GM06990 (cell line): ENCODE measurements at regions not wholly inside any gene's neighbourhood (a gene's known extent, or its start where the extent isn't known, plus 50 kb on each side); places are given as distances from the start of the nearest gene placed in this dataset.
A peak's percentile ranks its signal among the peaks of the same experiment; 100 is the strongest.

Experiments used
- DNase-seq: peaks from one replicate; pipeline ENCODE4 v3.0.0-alpha.2; 2011; ENCODE audit not compliant: insufficient read length; ENCODE audit errors: extremely low read depth
- H3K27me3 ChIP-seq: replicated peaks from 2 replicates; pipeline ENCODE4 v1.6.0; 2011; ENCODE audit warnings: low read length; ENCODE audit not compliant: control insufficient read depth, insufficient read depth
- H3K36me3 ChIP-seq: 2 replicates; pipeline ENCODE4 v1.5.1; 2011; ENCODE audit warnings: low read length; ENCODE audit not compliant: control insufficient read depth, insufficient read depth
- H3K4me3 ChIP-seq: replicated peaks from 2 replicates; pipeline ENCODE4 v1.5.1; 2011; ENCODE audit warnings: low read depth, mild to moderate bottlenecking, control low read depth, low read length
- CTCF ChIP-seq: IDR thresholded peaks from 2 replicates; pipeline ENCODE4 v1.5.1; 2011; ENCODE audit warnings: low read length, control low read depth, mild to moderate bottlenecking, inconsistent platforms; ENCODE audit not compliant: insufficient read depth, poor library complexity, severe bottlenecking

GRCh38 chr1:90591355-90591969 lies 125.6 kb downstream of the BARHL2 start:
- Histone ChIP-seq H3K36me3 (no peaks in the 10 kb centered on the region), H3K4me3 (no peak overlapping the region), H3K27me3 (no peaks in the 10 kb centered on the region)
- no peak for TF ChIP-seq CTCF
- no peak for DNase-seq

DNA sequence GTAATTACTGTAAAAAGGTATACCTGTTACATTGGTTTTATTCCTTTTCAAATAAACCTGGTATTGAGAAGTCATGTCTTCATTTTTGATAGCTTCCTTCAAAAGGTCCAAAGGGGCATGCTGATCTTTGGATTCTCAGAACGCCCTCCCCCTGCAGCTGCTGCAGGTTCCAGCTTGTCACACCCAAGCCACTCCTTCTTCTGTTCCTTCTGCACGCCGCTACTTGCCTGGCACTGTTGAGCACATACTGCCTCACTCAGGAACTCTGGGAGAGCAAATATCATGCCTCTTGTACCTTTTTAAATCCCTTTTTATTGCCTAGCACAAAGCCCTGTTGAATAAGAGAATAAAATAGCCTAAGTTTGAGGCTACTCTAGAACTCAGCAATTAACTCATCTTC lies 136.9 kb downstream of the BARHL2 start:
- Histone ChIP-seq H3K27me3 (no peaks in the 10 kb centered on the region), H3K36me3 (no peaks in the 10 kb centered on the region), H3K4me3 (no peak overlapping the region)
- TF ChIP-seq CTCF: no peak
- DNase-seq: no peak

- H3K4me3 ChIP-seq: no peak overlapping the region
- DNase-seq: peak; percentile 5
- peak; percentile 55 for TF ChIP-seq CTCF
- no peaks in the 10 kb centered on the region for H3K36me3 ChIP-seq
- H3K27me3 ChIP-seq: no peaks in the 10 kb centered on the region
These were observed 137.8 kb downstream of the BARHL2 start for GRCh38 chr1:90579212-90579802.

DNA sequence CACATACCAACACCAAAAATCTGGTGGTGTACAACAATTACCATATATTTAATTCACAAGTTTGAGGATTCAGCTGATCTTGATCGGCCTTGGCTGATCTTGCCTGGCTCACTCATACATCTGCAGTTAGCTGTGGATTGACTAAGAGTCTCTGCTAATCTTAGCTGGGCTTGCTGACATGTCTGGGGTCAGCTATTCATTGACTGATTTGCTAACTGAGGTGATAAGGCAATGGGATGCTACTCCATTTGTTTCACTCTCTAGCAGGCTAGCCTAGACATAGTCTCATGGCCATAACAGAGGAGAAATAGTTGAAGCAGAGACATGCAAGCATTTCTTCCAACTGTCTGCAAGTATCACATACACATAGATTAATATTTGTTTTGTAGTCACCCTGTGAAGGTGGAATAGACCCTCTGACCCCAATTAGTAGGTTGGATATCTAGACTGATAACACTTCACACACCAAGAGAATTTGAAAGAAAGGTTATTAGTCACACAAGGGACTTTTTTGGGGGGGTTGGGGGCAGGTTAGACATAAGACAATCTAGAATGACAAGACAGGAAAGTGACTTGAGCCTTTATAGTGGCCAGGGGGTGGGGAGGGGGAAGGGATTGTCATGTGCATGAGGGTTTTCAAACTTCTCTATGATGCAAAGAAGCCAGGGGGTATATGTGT lies 142.3 kb downstream of the BARHL2 start:
- no peak overlapping the region for H3K4me3 ChIP-seq
- peak; percentile 16 for DNase-seq
- H3K27me3 ChIP-seq: no peaks in the 10 kb centered on the region
- no peak for TF ChIP-seq CTCF
- H3K36me3 ChIP-seq: no peaks in the 10 kb centered on the region

- Histone ChIP-seq H3K4me3 (no peak overlapping the region), H3K27me3 (no peaks in the 10 kb centered on the region), H3K36me3 (no peaks in the 10 kb centered on the region)
- no peak for DNase-seq
- TF ChIP-seq CTCF: no peak
These were observed 143.4 kb downstream of the BARHL2 start for GRCh38 chr1:90573736-90574135.

- H3K4me3 ChIP-seq: no peak overlapping the region
These were observed 144.7 kb downstream of the BARHL2 start for GRCh38 chr1:90572446-90572845.

More at GRCh38 chr1:90572446-90572845, 144.7 kb downstream of the BARHL2 start:
- TF ChIP-seq CTCF: no peak
- no peak for DNase-seq
- Histone ChIP-seq H3K27me3 (no peaks in the 10 kb centered on the region), H3K36me3 (no peaks in the 10 kb centered on the region)
